ENCODE measurements at regions not wholly inside any gene's neighbourhood (a gene's known extent, or its start where the extent isn't known, plus 50 kb on each side); places are given as distances from the start of the nearest gene placed in this dataset.

DNA sequence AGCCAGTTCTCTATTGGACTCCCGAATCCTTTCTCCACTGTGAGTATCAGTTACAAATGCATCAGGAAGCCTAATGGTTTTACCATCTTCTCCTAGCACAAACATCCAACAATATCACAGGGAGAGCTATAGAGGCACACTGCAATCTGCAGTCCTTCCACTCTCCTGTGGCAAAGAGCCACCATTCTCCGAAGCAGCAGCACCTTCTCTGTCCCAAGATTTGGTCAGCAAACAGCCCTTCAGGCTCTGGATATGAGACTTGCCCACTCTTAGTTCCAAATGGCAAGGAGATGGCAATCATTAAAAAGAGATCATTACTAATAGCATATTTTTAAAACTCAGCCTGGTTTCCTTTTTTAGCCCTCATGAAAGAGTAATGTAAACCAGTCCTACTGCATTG lies 223.4 kb downstream of the HS3ST3A1 start:
- no peak overlapping the region for H3K4ac ChIP-seq (replicated peaks; ENCODE audit: insufficient read length, low read depth, low read length)
- no peaks in the 10 kb centered on the region for H3K4me1 ChIP-seq (replicated peaks in 1 of 4; ENCODE audit: control insufficient read depth in 3 of 4, insufficient read depth in 4 of 4, low read length in 3 of 4)
- H2BK12ac ChIP-seq (ENCODE audit: low read depth, low read length) = no peak overlapping the region
- H4K20me1 ChIP-seq (replicated peaks in 1 of 2; ENCODE audit: control insufficient read depth in 1 of 2, insufficient read depth in 2 of 2, low read length in 2 of 2) = no peaks in the 10 kb centered on the region
- H3K14ac ChIP-seq (ENCODE audit: insufficient read length) = no peak overlapping the region
- no peak overlapping the region for H4K91ac ChIP-seq (replicated peaks; ENCODE audit: insufficient read length, low read length)
- H3K9me3 ChIP-seq (ENCODE audit: insufficient read depth in 2 of 2, low read depth in 1 of 2, low read length in 1 of 2) = no peaks in the 10 kb centered on the region
- H3K27ac ChIP-seq (ENCODE audit: low read depth, low read length) = no peak overlapping the region
- H3K4me3 ChIP-seq (ENCODE audit: extremely low read depth in 1 of 4, insufficient read depth in 2 of 4, low read depth in 3 of 4, low read length in 4 of 4) = no peak overlapping the region
- H3K18ac ChIP-seq (ENCODE audit: extremely low read depth, low read length) = no peak overlapping the region
- H3K9ac ChIP-seq (replicated peaks in 1 of 4; ENCODE audit: extremely low read depth in 1 of 4, low read depth in 3 of 4, low read length in 3 of 4) = no peak overlapping the region
- H2AFZ ChIP-seq (ENCODE audit: low read length) = no peak overlapping the region
- no peak overlapping the region for H2BK20ac ChIP-seq (ENCODE audit: low read length)
- POLR2A ChIA-PET (ENCODE audit: partially characterized antibody) = no interaction called here
- CTCF ChIA-PET (ENCODE audit: partially characterized antibody) = no interaction called here
- no peak overlapping the region for H2BK120ac ChIP-seq (replicated peaks; ENCODE audit: low read depth, low read length)
- no peak overlapping the region for H4K8ac ChIP-seq (ENCODE audit: extremely low read depth, insufficient read depth, low read length)
- H3K36me3 ChIP-seq (ENCODE audit: control insufficient read depth in 2 of 4, insufficient read depth in 4 of 4, low read length in 3 of 4) = no peaks in the 10 kb centered on the region
- H4K5ac ChIP-seq (ENCODE audit: insufficient read length, low read depth, low read length) = no peak overlapping the region
- no peaks in the 10 kb centered on the region for H3K79me1 ChIP-seq (ENCODE audit: low read depth, low read length)
- FAIRE-seq (no peak), DNase-seq (ENCODE audit: low read depth in 1 of 2, low spot score in 2 of 2) (no peak)
- H2AK5ac ChIP-seq (ENCODE audit: low read depth, low read length) = no peak overlapping the region
- H3K4me2 ChIP-seq (ENCODE audit: insufficient read depth in 1 of 2, low read depth in 2 of 2, low read length in 2 of 2) = no peak overlapping the region
- no peak overlapping the region for H3K56ac ChIP-seq (replicated peaks; ENCODE audit: insufficient read length, low read depth, low read length)
- TF ChIP-seq NRF1 (IDR thresholded peaks at IDR 0.05; ENCODE audit: low read depth, low read length) = no peak
- H2BK15ac ChIP-seq (ENCODE audit: low read length) = no peak overlapping the region
- no peak overlapping the region for H3K23ac ChIP-seq (ENCODE audit: insufficient read length)
- H3K79me2 ChIP-seq (ENCODE audit: control insufficient read depth in 1 of 2, insufficient read depth in 2 of 2, low read length in 2 of 2) = no peaks in the 10 kb centered on the region
- no peaks in the 10 kb centered on the region for H3K23me2 ChIP-seq (ENCODE audit: low read depth, low read length)
- 89% methylated on average over 2 of the region's 2 CpGs; no CpG with 5 or more reads in 1 of the 2 experiments for WGBS, 2 experiments (ENCODE audit: extremely low coverage in 1 of 2, insufficient coverage in 1 of 2, insufficient read length in 1 of 2, insufficient replicate concordance in 2 of 2, low coverage in 1 of 2, low lambda C conversion rate in 2 of 2, missing lambda C conversion rate in 1 of 2)
- H2BK5ac ChIP-seq (ENCODE audit: low read depth, low read length) = no peak overlapping the region
- H3K27me3 ChIP-seq (replicated peaks in 1 of 4; ENCODE audit: control insufficient read depth in 3 of 4, extremely low read depth in 1 of 4, insufficient read depth in 3 of 4, low read length in 3 of 4) = no peaks in the 10 kb centered on the region
